ENCODE measurements at regions not wholly inside any gene's neighbourhood (a gene's known extent, or its start where the extent isn't known, plus 50 kb on each side); places are given as distances from the start of the nearest gene placed in this dataset.

DNA sequence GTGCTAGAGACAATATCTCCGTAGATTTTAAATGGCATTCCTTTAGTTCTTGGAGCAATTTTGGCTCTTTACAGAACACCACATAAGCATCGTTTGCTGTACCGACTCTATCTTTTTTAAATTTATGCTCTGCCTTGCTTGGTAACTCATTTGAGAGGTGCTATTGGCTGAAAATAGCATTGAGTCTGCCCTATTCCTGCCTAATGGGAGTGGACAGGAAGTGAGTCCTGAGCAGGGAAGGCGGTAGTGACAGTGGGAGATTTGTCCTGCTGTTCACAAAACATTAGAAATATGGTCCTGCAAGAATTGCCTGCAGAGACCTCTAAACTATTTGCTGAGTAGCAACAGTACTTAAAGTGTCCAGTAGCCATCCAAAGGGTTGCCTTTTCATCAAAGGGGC lies 115.2 kb upstream of the IFNE start:
- DNase-seq (ENCODE audit: low spot score), result no peak
- TF ChIP-seq, protein P1, sequence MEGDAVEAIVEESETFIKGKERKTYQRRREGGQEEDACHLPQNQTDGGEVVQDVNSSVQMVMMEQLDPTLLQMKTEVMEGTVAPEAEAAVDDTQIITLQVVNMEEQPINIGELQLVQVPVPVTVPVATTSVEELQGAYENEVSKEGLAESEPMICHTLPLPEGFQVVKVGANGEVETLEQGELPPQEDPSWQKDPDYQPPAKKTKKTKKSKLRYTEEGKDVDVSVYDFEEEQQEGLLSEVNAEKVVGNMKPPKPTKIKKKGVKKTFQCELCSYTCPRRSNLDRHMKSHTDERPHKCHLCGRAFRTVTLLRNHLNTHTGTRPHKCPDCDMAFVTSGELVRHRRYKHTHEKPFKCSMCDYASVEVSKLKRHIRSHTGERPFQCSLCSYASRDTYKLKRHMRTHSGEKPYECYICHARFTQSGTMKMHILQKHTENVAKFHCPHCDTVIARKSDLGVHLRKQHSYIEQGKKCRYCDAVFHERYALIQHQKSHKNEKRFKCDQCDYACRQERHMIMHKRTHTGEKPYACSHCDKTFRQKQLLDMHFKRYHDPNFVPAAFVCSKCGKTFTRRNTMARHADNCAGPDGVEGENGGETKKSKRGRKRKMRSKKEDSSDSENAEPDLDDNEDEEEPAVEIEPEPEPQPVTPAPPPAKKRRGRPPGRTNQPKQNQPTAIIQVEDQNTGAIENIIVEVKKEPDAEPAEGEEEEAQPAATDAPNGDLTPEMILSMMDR (IDR thresholded peaks at IDR 0.05; ENCODE audit: extremely low read depth, missing control alignments), result no peak

DNA sequence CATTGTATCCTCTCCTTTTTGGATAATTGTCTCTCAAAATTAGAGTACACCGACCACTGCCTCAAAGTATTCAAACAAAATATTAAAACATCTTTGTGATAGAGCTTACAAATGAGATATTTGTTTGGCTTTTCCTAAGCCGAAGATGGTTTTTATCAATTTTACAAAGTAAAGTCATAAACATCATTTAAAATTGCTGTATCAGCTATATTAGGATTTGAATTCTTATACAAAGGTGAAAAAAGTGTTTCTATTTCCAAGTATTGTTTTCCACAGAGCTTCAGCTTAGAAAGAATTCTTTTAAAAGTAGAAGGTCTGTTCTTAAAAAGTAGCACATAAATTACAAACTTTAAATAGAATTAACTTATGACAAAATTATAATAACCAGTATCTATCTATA lies 116.6 kb upstream of the IFNE start:
- no peak for DNase-seq (ENCODE audit: low spot score)
- TF ChIP-seq, protein P1 (IDR thresholded peaks at IDR 0.05; ENCODE audit: extremely low read depth, missing control alignments), result no peak

DNA sequence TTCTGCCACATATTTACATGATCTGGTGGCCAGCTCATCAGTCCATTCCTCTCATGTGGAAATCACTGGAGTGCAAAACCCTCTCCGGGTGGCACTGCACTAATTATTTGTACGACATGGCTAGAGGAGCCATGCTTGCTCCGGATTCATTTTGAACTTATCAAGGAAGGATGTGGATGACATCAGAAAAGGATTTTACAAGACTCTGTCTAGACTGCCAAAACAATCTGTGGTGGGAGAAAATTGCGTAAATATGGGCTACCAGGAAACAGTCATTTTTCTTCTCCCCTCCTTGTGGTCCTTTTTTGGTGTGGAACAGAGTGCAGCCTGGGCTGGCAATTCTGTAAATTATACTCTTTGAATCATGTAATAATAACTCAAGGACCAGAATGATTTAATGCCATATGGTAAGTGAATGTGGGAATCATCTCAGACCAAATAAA lies 123.4 kb upstream of the IFNE start:
- TF ChIP-seq, protein P1 (IDR thresholded peaks at IDR 0.05; ENCODE audit: extremely low read depth, missing control alignments), result no peak
- DNase-seq (ENCODE audit: low spot score), result no peak

GRCh38 chr9:21607576-21607975 lies 125.5 kb upstream of the IFNE start:
- TF ChIP-seq, protein P1 (IDR thresholded peaks at IDR 0.05; ENCODE audit: extremely low read depth, missing control alignments), result no peak
- DNase-seq (ENCODE audit: low spot score), result no peak

- TF ChIP-seq, protein P1 (IDR thresholded peaks at IDR 0.05; ENCODE audit: extremely low read depth, missing control alignments), result no peak
- no peak for DNase-seq (ENCODE audit: low spot score)
Measured at GRCh38 chr9:21608200-21608599, 126.1 kb upstream of the IFNE start.

GRCh38 chr9:21609506-21609905 lies 127.4 kb upstream of the IFNE start:
- TF ChIP-seq, protein P1 (IDR thresholded peaks at IDR 0.05; ENCODE audit: extremely low read depth, missing control alignments), result no peak

DNA sequence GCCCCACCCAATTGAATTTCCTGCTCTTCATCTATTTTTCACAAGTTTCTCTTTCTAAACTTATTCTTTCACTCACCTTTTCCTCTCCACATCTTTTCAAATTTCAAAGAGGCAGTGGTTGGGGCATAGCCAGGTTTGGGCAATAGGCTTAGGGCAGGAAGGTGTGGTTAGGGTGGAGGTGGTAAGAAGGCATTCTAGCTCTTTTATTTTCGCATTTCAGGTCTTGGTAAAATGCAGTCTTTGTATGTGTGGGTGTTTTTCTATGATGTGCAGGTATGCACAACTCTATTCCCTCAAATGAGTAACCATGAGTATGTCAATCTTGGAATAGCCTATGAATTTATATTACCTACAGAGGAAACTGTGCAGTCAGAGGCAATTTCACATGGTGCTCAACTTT lies 129.8 kb upstream of the IFNE start:
- TF ChIP-seq, protein P1 (IDR thresholded peaks at IDR 0.05; ENCODE audit: extremely low read depth, missing control alignments), result no peak
- no peak for DNase-seq (ENCODE audit: low spot score)

More at GRCh38 chr9:21609506-21609905, 127.4 kb upstream of the IFNE start:
- DNase-seq (ENCODE audit: low spot score), result no peak

All from GM20000 (cell line).